ENCODE measurements at regions not wholly inside any gene's neighbourhood (a gene's known extent, or its start where the extent isn't known, plus 50 kb on each side); places are given as distances from the start of the nearest gene placed in this dataset.

DNA sequence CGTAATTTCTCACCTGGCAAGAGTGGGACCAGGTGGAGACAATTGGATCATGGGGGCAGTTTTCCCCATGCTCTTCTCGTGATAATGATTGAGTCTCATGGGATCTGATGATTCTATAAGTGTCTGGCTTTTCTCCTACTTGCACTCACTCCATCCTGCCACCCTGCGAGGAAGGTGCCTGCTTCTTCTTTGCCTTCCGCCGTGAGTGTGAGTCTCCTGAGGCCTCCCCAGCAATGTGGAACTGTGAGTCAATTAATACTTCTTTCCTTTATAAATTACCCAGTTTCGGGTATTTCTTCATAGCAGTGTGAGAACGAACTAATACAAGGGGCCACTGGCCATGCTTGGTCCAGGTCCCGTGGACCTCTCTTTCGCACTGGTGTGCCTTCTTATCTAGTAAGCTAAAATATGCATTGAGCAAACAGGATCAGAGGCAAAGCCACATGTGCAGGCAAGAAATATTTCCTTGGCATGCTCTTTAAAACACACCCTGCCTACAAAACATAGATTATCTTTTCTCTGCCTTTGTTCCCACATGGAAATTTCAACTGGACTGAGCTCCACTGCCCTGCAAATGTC lies 821.1 kb downstream of the TRIB2 start:
- Histone ChIP-seq H3K4ac (ENCODE audit: low read length) (no peak overlapping the region), H2AFZ (ENCODE audit: low read length) (no peak overlapping the region), H3K9ac (ENCODE audit: low read depth, low read length, poor library complexity) (no peak overlapping the region), H4K91ac (ENCODE audit: low read depth, low read length, poor library complexity) (no peak overlapping the region), H2AK5ac (ENCODE audit: low read depth, low read length) (no peak overlapping the region), H4K8ac (ENCODE audit: low read depth, low read length) (no peak overlapping the region), H2BK5ac (ENCODE audit: low read length) (no peak overlapping the region), H3K36me3 (replicated peaks in 1 of 2; ENCODE audit: control insufficient read depth in 2 of 2, insufficient read depth in 2 of 2, low read length in 2 of 2) (no peaks in the 10 kb centered on the region), H3K14ac (ENCODE audit: low read length) (no peak overlapping the region), H2BK15ac (ENCODE audit: low read length) (no peak overlapping the region), H3K4me3 (ENCODE audit: low read length in 2 of 2) (no peak overlapping the region), H3K27me3 (ENCODE audit: control insufficient read depth in 3 of 3, insufficient read depth in 3 of 3, low read depth in 1 of 3, low read length in 3 of 3) (no peaks in the 10 kb centered on the region), H3K79me1 (ENCODE audit: low read depth, low read length) (no peaks in the 10 kb centered on the region), H3K4me2 (ENCODE audit: insufficient read depth, low read length, poor library complexity, severe bottlenecking) (no peak overlapping the region), H3K4me1 (ENCODE audit: control insufficient read depth in 2 of 2, insufficient read depth in 1 of 2, low read depth in 1 of 2, low read length in 2 of 2) (peaks cover 0 to 3% of the 10 kb centered on the region in 2 donors), H3K23ac (ENCODE audit: low read depth, low read length, poor library complexity) (no peak overlapping the region), H3K9me3 (replicated peaks in 1 of 2; ENCODE audit: control insufficient read depth in 2 of 2, insufficient read depth in 1 of 2, low read depth in 1 of 2, low read length in 2 of 2) (no peaks in the 10 kb centered on the region), H2BK120ac (ENCODE audit: low read depth, low read length) (no peak overlapping the region), H3K18ac (ENCODE audit: low read length) (no peak overlapping the region), H2BK12ac (ENCODE audit: low read length) (no peak overlapping the region), H3K27ac (replicated peaks; ENCODE audit: low read length) (no peak overlapping the region)
- no CpG with 5 or more reads among the region's 9 CpGs for WGBS, 2 donors (ENCODE audit: extremely low coverage in 2 of 2, insufficient read length in 2 of 2, insufficient replicate concordance in 1 of 2)
- no peak for DNase-seq (ENCODE audit: low spot score)

DNA sequence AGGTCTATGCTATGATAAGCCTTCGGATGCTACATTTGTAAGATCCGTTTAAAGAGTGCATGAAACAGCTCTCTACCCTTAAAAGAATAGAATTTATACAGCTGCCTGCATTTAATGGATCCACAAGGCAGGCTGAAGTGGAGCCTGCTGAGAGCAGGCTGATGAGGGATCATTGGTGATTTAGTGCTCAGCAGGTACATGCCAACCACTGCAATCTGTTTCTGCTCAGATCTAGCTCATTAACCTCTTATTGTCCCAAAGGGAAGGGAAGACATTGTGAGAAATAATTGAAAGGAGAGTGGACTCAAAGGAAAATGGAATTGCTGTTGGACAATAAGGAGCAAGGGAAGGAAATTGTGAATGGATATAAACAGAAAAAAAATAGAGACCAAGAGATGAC lies 822.6 kb downstream of the TRIB2 start:
- Histone ChIP-seq H2AK5ac (ENCODE audit: low read depth, low read length) (no peak overlapping the region), H3K4me1 (ENCODE audit: control insufficient read depth in 2 of 2, insufficient read depth in 1 of 2, low read depth in 1 of 2, low read length in 2 of 2) (peaks cover 0 to 3% of the 10 kb centered on the region in 2 donors), H3K4me2 (ENCODE audit: insufficient read depth, low read length, poor library complexity, severe bottlenecking) (no peak overlapping the region), H3K4me3 (ENCODE audit: low read length in 2 of 2) (no peak overlapping the region), H4K8ac (ENCODE audit: low read depth, low read length) (no peak overlapping the region), H2BK15ac (ENCODE audit: low read length) (no peak overlapping the region), H3K27me3 (ENCODE audit: control insufficient read depth in 3 of 3, insufficient read depth in 3 of 3, low read depth in 1 of 3, low read length in 3 of 3) (no peaks in the 10 kb centered on the region), H3K9me3 (replicated peaks in 1 of 2; ENCODE audit: control insufficient read depth in 2 of 2, insufficient read depth in 1 of 2, low read depth in 1 of 2, low read length in 2 of 2) (no peaks in the 10 kb centered on the region), H3K36me3 (replicated peaks in 1 of 2; ENCODE audit: control insufficient read depth in 2 of 2, insufficient read depth in 2 of 2, low read length in 2 of 2) (no peaks in the 10 kb centered on the region), H4K91ac (ENCODE audit: low read depth, low read length, poor library complexity) (no peak overlapping the region), H2BK12ac (ENCODE audit: low read length) (no peak overlapping the region), H2AFZ (ENCODE audit: low read length) (no peak overlapping the region), H3K23ac (ENCODE audit: low read depth, low read length, poor library complexity) (no peak overlapping the region), H3K79me1 (ENCODE audit: low read depth, low read length) (no peaks in the 10 kb centered on the region), H2BK5ac (ENCODE audit: low read length) (no peak overlapping the region), H3K27ac (replicated peaks; ENCODE audit: low read length) (no peak overlapping the region), H2BK120ac (ENCODE audit: low read depth, low read length) (no peak overlapping the region), H3K4ac (ENCODE audit: low read length) (no peak overlapping the region), H3K18ac (ENCODE audit: low read length) (no peak overlapping the region), H3K9ac (ENCODE audit: low read depth, low read length, poor library complexity) (no peak overlapping the region), H3K14ac (ENCODE audit: low read length) (no peak overlapping the region)
- DNase-seq (ENCODE audit: low spot score): no peak
- WGBS, 2 donors (ENCODE audit: extremely low coverage in 2 of 2, insufficient read length in 2 of 2, insufficient replicate concordance in 1 of 2): no CpG with 5 or more reads among the region's 2 CpGs

DNA sequence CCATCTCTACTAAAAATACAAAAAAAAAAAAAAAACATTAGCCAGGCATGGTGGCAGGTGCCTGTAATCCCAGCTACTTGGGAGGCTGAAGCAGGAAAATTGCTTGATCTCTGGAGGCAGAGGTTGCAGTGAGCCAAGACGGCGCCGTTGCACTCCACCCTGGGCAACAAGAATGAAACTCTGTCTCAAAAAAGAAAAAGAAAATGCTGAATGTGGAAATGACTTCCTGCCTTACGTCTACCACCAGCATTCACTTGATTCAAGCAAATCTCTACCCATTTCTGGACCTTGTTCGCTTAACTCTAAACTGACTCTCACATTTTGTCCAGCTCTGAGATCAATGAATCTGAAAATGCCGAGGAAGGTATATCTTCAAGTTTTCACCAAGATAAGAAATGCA lies 825.3 kb downstream of the TRIB2 start:
- Histone ChIP-seq H2AK5ac (ENCODE audit: low read depth, low read length) (no peak overlapping the region), H3K18ac (ENCODE audit: low read length) (no peak overlapping the region), H4K91ac (ENCODE audit: low read depth, low read length, poor library complexity) (no peak overlapping the region), H3K9me3 (replicated peaks in 1 of 2; ENCODE audit: control insufficient read depth in 2 of 2, insufficient read depth in 1 of 2, low read depth in 1 of 2, low read length in 2 of 2) (no peaks in the 10 kb centered on the region), H3K4me3 (ENCODE audit: low read length in 2 of 2) (no peak overlapping the region), H2BK15ac (ENCODE audit: low read length) (no peak overlapping the region), H4K8ac (ENCODE audit: low read depth, low read length) (no peak overlapping the region), H3K23ac (ENCODE audit: low read depth, low read length, poor library complexity) (no peak overlapping the region), H2BK12ac (ENCODE audit: low read length) (no peak overlapping the region), H3K27me3 (ENCODE audit: control insufficient read depth in 3 of 3, insufficient read depth in 3 of 3, low read depth in 1 of 3, low read length in 3 of 3) (no peaks in the 10 kb centered on the region), H3K14ac (ENCODE audit: low read length) (no peak overlapping the region), H2BK5ac (ENCODE audit: low read length) (no peak overlapping the region), H3K79me1 (ENCODE audit: low read depth, low read length) (no peaks in the 10 kb centered on the region), H3K27ac (replicated peaks; ENCODE audit: low read length) (no peak overlapping the region), H3K36me3 (replicated peaks in 1 of 2; ENCODE audit: control insufficient read depth in 2 of 2, insufficient read depth in 2 of 2, low read length in 2 of 2) (no peaks in the 10 kb centered on the region), H3K9ac (ENCODE audit: low read depth, low read length, poor library complexity) (no peak overlapping the region), H3K4me2 (ENCODE audit: insufficient read depth, low read length, poor library complexity, severe bottlenecking) (no peak overlapping the region), H2BK120ac (ENCODE audit: low read depth, low read length) (no peak overlapping the region), H2AFZ (ENCODE audit: low read length) (no peak overlapping the region), H3K4me1 (ENCODE audit: control insufficient read depth in 2 of 2, insufficient read depth in 1 of 2, low read depth in 1 of 2, low read length in 2 of 2) (peaks cover 0 to 3% of the 10 kb centered on the region in 2 donors), H3K4ac (ENCODE audit: low read length) (no peak overlapping the region)
- no CpG with 5 or more reads among the region's 6 CpGs for WGBS, 2 donors (ENCODE audit: extremely low coverage in 2 of 2, insufficient read length in 2 of 2, insufficient replicate concordance in 1 of 2)
- DNase-seq (ENCODE audit: low spot score): no peak

DNA sequence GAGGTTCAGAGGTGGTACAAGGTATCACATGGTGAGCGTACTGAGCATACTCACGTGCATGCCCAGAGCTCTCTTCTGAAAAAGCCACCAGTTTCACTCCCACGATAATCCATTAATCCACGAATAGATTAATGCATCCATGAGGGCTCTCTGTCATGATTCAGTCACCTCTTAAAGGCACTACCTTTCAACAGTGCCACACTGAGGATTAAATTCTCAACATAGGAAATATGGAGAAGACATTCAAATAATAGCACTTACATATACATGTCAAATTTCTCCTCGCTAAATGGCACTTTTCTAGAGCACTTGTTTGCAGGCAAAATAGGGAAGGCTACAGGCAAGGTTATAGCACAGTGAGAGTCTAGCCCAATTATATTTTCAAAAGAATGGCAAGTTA lies 825.9 kb downstream of the TRIB2 start:
- no peak for DNase-seq (ENCODE audit: low spot score)
- H3K4ac ChIP-seq (ENCODE audit: low read length): no peak overlapping the region
- no peak overlapping the region for H2BK15ac ChIP-seq (ENCODE audit: low read length)
- H3K4me2 ChIP-seq (ENCODE audit: insufficient read depth, low read length, poor library complexity, severe bottlenecking): no peak overlapping the region
- H3K9me3 ChIP-seq (replicated peaks in 1 of 2; ENCODE audit: control insufficient read depth in 2 of 2, insufficient read depth in 1 of 2, low read depth in 1 of 2, low read length in 2 of 2): no peaks in the 10 kb centered on the region
- no peak overlapping the region for H2BK12ac ChIP-seq (ENCODE audit: low read length)
- H4K8ac ChIP-seq (ENCODE audit: low read depth, low read length): no peak overlapping the region
- no peak overlapping the region for H3K23ac ChIP-seq (ENCODE audit: low read depth, low read length, poor library complexity)
- H3K27ac ChIP-seq (replicated peaks; ENCODE audit: low read length): no peak overlapping the region
- no peaks in the 10 kb centered on the region for H3K36me3 ChIP-seq (replicated peaks in 1 of 2; ENCODE audit: control insufficient read depth in 2 of 2, insufficient read depth in 2 of 2, low read length in 2 of 2)
- H3K79me1 ChIP-seq (ENCODE audit: low read depth, low read length): no peaks in the 10 kb centered on the region
- no peak overlapping the region for H3K4me3 ChIP-seq (ENCODE audit: low read length in 2 of 2)
- H3K18ac ChIP-seq (ENCODE audit: low read length): no peak overlapping the region
- H3K27me3 ChIP-seq (ENCODE audit: control insufficient read depth in 3 of 3, insufficient read depth in 3 of 3, low read depth in 1 of 3, low read length in 3 of 3): no peaks in the 10 kb centered on the region
- H3K14ac ChIP-seq (ENCODE audit: low read length): no peak overlapping the region
- WGBS, 2 donors (ENCODE audit: extremely low coverage in 2 of 2, insufficient read length in 2 of 2, insufficient replicate concordance in 1 of 2): no CpG with 5 or more reads among the region's 5 CpGs
- no peak overlapping the region for H3K9ac ChIP-seq (ENCODE audit: low read depth, low read length, poor library complexity)
- H3K4me1 ChIP-seq (ENCODE audit: control insufficient read depth in 2 of 2, insufficient read depth in 1 of 2, low read depth in 1 of 2, low read length in 2 of 2): peaks cover 0 to 3% of the 10 kb centered on the region in 2 donors
- no peak overlapping the region for H2BK120ac ChIP-seq (ENCODE audit: low read depth, low read length)
- H4K91ac ChIP-seq (ENCODE audit: low read depth, low read length, poor library complexity): no peak overlapping the region
- no peak overlapping the region for H2AK5ac ChIP-seq (ENCODE audit: low read depth, low read length)
- H2AFZ ChIP-seq (ENCODE audit: low read length): no peak overlapping the region
- H2BK5ac ChIP-seq (ENCODE audit: low read length): no peak overlapping the region

All from neuronal stem cell (in vitro differentiated cells).